ENCODE measurements at regions not wholly inside any gene's neighbourhood (a gene's known extent, or its start where the extent isn't known, plus 50 kb on each side); places are given as distances from the start of the nearest gene placed in this dataset.
"Not testable (repeated sequence)": the region's sequence is repeated elsewhere in the genome, so short reads cannot be mapped to it uniquely, and the experiment has no call there.

DNA sequence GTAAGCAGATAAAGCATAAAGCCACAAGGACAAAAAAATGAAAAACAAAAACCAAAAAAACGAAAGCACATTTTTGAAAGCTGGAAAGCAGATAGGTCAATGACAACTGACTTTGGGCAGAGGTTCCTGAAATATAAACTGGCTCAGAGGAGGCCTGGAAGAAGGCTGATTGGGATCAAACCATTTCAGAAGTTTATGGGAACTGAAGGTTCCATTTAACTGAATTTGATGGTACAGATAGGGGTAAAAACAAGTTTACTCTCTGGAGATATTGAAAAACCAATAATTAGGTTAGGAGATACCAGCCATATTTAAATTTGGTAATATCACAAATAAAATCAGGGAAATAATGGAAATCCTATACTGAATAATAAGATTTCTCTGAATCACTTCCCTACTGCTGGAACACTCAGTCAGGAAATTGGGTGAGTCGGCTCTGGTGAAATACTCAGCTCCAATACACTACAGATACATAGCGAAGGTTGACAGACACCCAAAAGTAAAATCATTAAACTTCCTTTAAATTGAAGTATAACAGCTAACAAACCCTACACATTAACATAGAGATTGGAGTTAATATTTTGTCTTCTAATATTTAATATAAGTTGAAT, 1584.3 kb downstream of the STIM2 start:
- peaks cover 3% of the 10 kb centered on the region in 2 donors for H3K9me3 ChIP-seq (ENCODE audit: control insufficient read depth in 1 of 2, low read length in 2 of 2)
- no peak overlapping the region for H3K9ac ChIP-seq (ENCODE audit: low read depth in 1 of 2, low read length in 2 of 2)
- no peak overlapping the region for H3K27ac ChIP-seq (ENCODE audit: low read depth, low read length)
- no peak overlapping the region for H3K4me3 ChIP-seq (ENCODE audit: low read depth in 1 of 2, low read length in 2 of 2)
- H3K4me1 ChIP-seq (ENCODE audit: control insufficient read depth in 1 of 2, insufficient read depth in 2 of 2, low read length in 2 of 2): no peaks in the 10 kb centered on the region
- no peaks in the 10 kb centered on the region for H3K27me3 ChIP-seq (ENCODE audit: control insufficient read depth in 1 of 2, insufficient read depth in 2 of 2, low read length in 2 of 2)
- no peaks in the 10 kb centered on the region for H3K36me3 ChIP-seq (ENCODE audit: control insufficient read depth in 1 of 2, insufficient read depth in 2 of 2, low read length in 2 of 2)

GRCh38 chr4:28449085-28449484, 1588.4 kb downstream of the STIM2 start:
- H3K4me3 ChIP-seq (ENCODE audit: low read depth in 1 of 2, low read length in 2 of 2): no peak overlapping the region
- H3K27ac ChIP-seq (ENCODE audit: low read depth, low read length): no peak overlapping the region
- no peak overlapping the region for H3K9ac ChIP-seq (ENCODE audit: low read depth in 1 of 2, low read length in 2 of 2)
- H3K9me3 ChIP-seq (ENCODE audit: control insufficient read depth in 1 of 2, low read length in 2 of 2): no peaks in the 10 kb centered on the region
- H3K4me1 ChIP-seq (ENCODE audit: control insufficient read depth in 1 of 2, insufficient read depth in 2 of 2, low read length in 2 of 2): no peaks in the 10 kb centered on the region
- H3K36me3 ChIP-seq (ENCODE audit: control insufficient read depth in 1 of 2, insufficient read depth in 2 of 2, low read length in 2 of 2): no peaks in the 10 kb centered on the region
- no peaks in the 10 kb centered on the region for H3K27me3 ChIP-seq (ENCODE audit: control insufficient read depth in 1 of 2, insufficient read depth in 2 of 2, low read length in 2 of 2)

DNA sequence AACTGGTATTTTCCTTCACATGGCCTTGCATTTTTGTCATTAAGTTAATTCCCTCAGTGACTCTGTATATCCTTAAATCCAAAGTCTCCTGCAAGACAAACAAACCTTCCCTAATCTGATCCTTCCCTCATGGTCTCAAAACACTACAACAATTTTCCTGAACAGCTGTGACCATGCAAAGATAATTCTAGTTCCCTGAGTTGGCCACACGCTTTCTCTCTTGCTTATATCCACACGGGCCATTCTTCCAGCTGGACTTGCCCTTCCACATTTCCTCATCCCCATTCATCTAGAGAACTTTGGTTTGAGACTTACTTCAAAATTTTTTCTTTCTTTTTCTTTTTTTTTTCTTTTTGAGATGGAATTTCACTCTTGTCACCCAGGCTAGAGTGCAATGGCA, 1590.7 kb downstream of the STIM2 start:
- no peak overlapping the region for H3K9ac ChIP-seq (ENCODE audit: low read depth in 1 of 2, low read length in 2 of 2)
- H3K27me3 ChIP-seq (ENCODE audit: control insufficient read depth in 1 of 2, insufficient read depth in 2 of 2, low read length in 2 of 2): no peaks in the 10 kb centered on the region
- H3K9me3 ChIP-seq (ENCODE audit: control insufficient read depth in 1 of 2, low read length in 2 of 2): peaks cover 0 to 3% of the 10 kb centered on the region in 2 donors
- no peaks in the 10 kb centered on the region for H3K36me3 ChIP-seq (ENCODE audit: control insufficient read depth in 1 of 2, insufficient read depth in 2 of 2, low read length in 2 of 2)
- no peaks in the 10 kb centered on the region for H3K4me1 ChIP-seq (ENCODE audit: control insufficient read depth in 1 of 2, insufficient read depth in 2 of 2, low read length in 2 of 2)
- no peak overlapping the region for H3K27ac ChIP-seq (ENCODE audit: low read depth, low read length)
- H3K4me3 ChIP-seq (ENCODE audit: low read depth in 1 of 2, low read length in 2 of 2): no peak overlapping the region

- Histone ChIP-seq H3K27ac (ENCODE audit: low read depth, low read length) (no peak overlapping the region), H3K36me3 (ENCODE audit: control insufficient read depth in 1 of 2, insufficient read depth in 2 of 2, low read length in 2 of 2) (no peaks in the 10 kb centered on the region), H3K9me3 (ENCODE audit: control insufficient read depth in 1 of 2, low read length in 2 of 2) (peaks cover 2 to 8% of the 10 kb centered on the region in 2 donors), H3K27me3 (ENCODE audit: control insufficient read depth in 1 of 2, insufficient read depth in 2 of 2, low read length in 2 of 2) (no peaks in the 10 kb centered on the region), H3K4me1 (ENCODE audit: control insufficient read depth in 1 of 2, insufficient read depth in 2 of 2, low read length in 2 of 2) (no peaks in the 10 kb centered on the region), H3K4me3 (ENCODE audit: low read depth in 1 of 2, low read length in 2 of 2) (no peak overlapping the region), H3K9ac (ENCODE audit: low read depth in 1 of 2, low read length in 2 of 2) (no peak overlapping the region)
Observed at GRCh38 chr4:28462766-28463700, 1602.4 kb downstream of the STIM2 start.

- H3K4me3 ChIP-seq (ENCODE audit: low read depth in 1 of 2, low read length in 2 of 2): no peak overlapping the region
- no peak overlapping the region for H3K27ac ChIP-seq (ENCODE audit: low read depth, low read length)
- H3K27me3 ChIP-seq (ENCODE audit: control insufficient read depth in 1 of 2, insufficient read depth in 2 of 2, low read length in 2 of 2): no peaks in the 10 kb centered on the region
- H3K9ac ChIP-seq (ENCODE audit: low read depth in 1 of 2, low read length in 2 of 2): no peak overlapping the region
- no peaks in the 10 kb centered on the region for H3K4me1 ChIP-seq (ENCODE audit: control insufficient read depth in 1 of 2, insufficient read depth in 2 of 2, low read length in 2 of 2)
- peaks cover 2% of the 10 kb centered on the region in 2 donors for H3K9me3 ChIP-seq (ENCODE audit: control insufficient read depth in 1 of 2, low read length in 2 of 2)
- H3K36me3 ChIP-seq (ENCODE audit: control insufficient read depth in 1 of 2, insufficient read depth in 2 of 2, low read length in 2 of 2): no peaks in the 10 kb centered on the region
Observed at GRCh38 chr4:28464823-28465222, 1604.2 kb downstream of the STIM2 start.

DNA sequence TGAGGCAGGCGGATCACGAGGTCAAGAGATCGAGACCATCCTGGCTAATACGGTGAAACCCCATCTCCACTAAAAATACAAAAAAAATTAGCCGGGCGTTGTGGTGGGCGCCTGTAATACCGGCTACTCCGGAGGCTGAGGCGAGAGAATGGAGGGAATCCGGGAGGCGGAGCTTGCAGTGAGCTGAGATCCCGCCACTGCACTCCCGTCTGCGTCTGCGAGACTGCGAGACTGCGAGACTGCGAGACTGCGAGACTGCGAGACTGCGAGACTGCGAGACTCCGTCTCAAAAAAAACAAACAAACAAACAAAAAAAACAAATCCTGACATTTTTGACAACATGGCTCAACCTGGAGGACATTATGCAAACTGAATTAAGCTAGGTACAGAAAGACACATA, 1606.2 kb downstream of the STIM2 start:
- H3K27me3 ChIP-seq (ENCODE audit: control insufficient read depth in 1 of 2, insufficient read depth in 2 of 2, low read length in 2 of 2); H3K4me3 ChIP-seq (ENCODE audit: low read depth in 1 of 2, low read length in 2 of 2); H3K9me3 ChIP-seq (ENCODE audit: control insufficient read depth in 1 of 2, low read length in 2 of 2); H3K27ac ChIP-seq (ENCODE audit: low read depth, low read length); H3K9ac ChIP-seq (ENCODE audit: low read depth in 1 of 2, low read length in 2 of 2); H3K4me1 ChIP-seq (ENCODE audit: control insufficient read depth in 1 of 2, insufficient read depth in 2 of 2, low read length in 2 of 2); H3K36me3 ChIP-seq (ENCODE audit: control insufficient read depth in 1 of 2, insufficient read depth in 2 of 2, low read length in 2 of 2): not testable (repeated sequence)

DNA sequence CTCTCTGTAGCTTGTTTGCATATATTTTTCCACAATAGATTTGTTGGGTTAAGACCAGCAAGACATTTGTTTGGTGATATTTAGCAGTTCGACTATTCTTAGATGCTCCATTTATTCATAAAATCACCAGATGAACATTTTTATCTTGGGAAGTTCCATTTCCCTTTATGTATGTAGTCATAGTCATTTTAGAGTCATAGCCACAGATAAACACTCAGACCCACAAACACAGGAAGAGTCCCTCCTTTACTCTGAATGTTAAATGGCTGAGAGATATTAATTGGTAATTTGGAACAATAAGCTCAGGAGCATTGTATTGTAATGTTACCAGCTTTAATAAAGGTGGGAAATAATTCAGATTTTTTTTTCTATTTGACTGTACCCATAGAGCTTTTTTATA, 1608.7 kb downstream of the STIM2 start:
- H3K36me3 ChIP-seq (ENCODE audit: control insufficient read depth in 1 of 2, insufficient read depth in 2 of 2, low read length in 2 of 2): no peaks in the 10 kb centered on the region
- no peaks in the 10 kb centered on the region for H3K9me3 ChIP-seq (ENCODE audit: control insufficient read depth in 1 of 2, low read length in 2 of 2)
- no peaks in the 10 kb centered on the region for H3K4me1 ChIP-seq (ENCODE audit: control insufficient read depth in 1 of 2, insufficient read depth in 2 of 2, low read length in 2 of 2)
- H3K27ac ChIP-seq (ENCODE audit: low read depth, low read length): no peak overlapping the region
- H3K4me3 ChIP-seq (ENCODE audit: low read depth in 1 of 2, low read length in 2 of 2): no peak overlapping the region
- no peaks in the 10 kb centered on the region for H3K27me3 ChIP-seq (ENCODE audit: control insufficient read depth in 1 of 2, insufficient read depth in 2 of 2, low read length in 2 of 2)
- H3K9ac ChIP-seq (ENCODE audit: low read depth in 1 of 2, low read length in 2 of 2): no peak overlapping the region

- no peaks in the 10 kb centered on the region for H3K36me3 ChIP-seq (ENCODE audit: control insufficient read depth in 1 of 2, insufficient read depth in 2 of 2, low read length in 2 of 2)
- no peaks in the 10 kb centered on the region for H3K9me3 ChIP-seq (ENCODE audit: control insufficient read depth in 1 of 2, low read length in 2 of 2)
- H3K4me3 ChIP-seq (ENCODE audit: low read depth in 1 of 2, low read length in 2 of 2): no peak overlapping the region
- no peaks in the 10 kb centered on the region for H3K4me1 ChIP-seq (ENCODE audit: control insufficient read depth in 1 of 2, insufficient read depth in 2 of 2, low read length in 2 of 2)
- H3K9ac ChIP-seq (ENCODE audit: low read depth in 1 of 2, low read length in 2 of 2): no peak overlapping the region
- no peaks in the 10 kb centered on the region for H3K27me3 ChIP-seq (ENCODE audit: control insufficient read depth in 1 of 2, insufficient read depth in 2 of 2, low read length in 2 of 2)
- no peak overlapping the region for H3K27ac ChIP-seq (ENCODE audit: low read depth, low read length)
Observed at GRCh38 chr4:28469886-28470285, 1609.2 kb downstream of the STIM2 start.

DNA sequence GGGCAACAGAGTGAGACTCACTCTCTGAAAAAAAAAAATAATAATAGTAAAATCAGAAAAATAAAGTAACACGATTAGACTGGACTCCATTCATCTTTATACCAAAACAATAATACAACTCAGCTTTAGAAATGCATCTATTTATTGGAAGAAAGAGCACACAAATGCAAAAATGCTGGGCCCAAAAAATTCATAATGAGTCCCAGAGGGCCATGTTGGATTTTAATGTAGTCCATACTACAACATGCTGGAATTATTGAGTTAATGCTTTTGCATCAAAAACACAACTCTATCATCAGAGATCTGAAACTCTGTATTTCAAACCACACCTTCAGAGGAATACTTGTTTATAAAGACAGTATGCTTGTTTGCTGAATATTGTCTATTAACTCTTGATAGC, 1614.7 kb downstream of the STIM2 start:
- Histone ChIP-seq H3K4me1 (ENCODE audit: control insufficient read depth in 1 of 2, insufficient read depth in 2 of 2, low read length in 2 of 2) (no peaks in the 10 kb centered on the region), H3K27me3 (ENCODE audit: control insufficient read depth in 1 of 2, insufficient read depth in 2 of 2, low read length in 2 of 2) (no peaks in the 10 kb centered on the region), H3K36me3 (ENCODE audit: control insufficient read depth in 1 of 2, insufficient read depth in 2 of 2, low read length in 2 of 2) (no peaks in the 10 kb centered on the region), H3K4me3 (ENCODE audit: low read depth in 1 of 2, low read length in 2 of 2) (no peak overlapping the region), H3K27ac (ENCODE audit: low read depth, low read length) (no peak overlapping the region), H3K9me3 (ENCODE audit: control insufficient read depth in 1 of 2, low read length in 2 of 2) (no peaks in the 10 kb centered on the region), H3K9ac (ENCODE audit: low read depth in 1 of 2, low read length in 2 of 2) (no peak overlapping the region)

DNA sequence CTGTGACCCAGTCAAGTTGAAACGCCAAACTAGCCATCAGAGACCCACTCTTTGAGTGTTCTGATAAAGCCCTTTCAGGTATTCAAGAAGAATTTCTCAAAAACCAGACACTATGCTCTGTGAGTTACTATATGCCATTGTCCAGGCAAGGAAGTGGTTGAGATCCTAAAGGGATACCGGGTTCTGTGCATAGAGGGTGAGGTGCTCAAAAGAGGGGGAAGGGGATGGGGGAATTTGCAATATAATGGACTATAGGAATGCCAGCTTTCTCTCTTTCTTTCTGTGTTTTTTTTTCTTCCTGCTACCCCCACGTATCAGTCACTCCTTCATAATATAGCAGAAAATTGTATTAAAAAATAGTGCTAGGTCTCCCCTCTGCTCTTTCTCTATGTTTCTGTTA, 1619.0 kb downstream of the STIM2 start:
- Histone ChIP-seq H3K27me3 (ENCODE audit: control insufficient read depth in 1 of 2, insufficient read depth in 2 of 2, low read length in 2 of 2) (no peaks in the 10 kb centered on the region), H3K4me1 (ENCODE audit: control insufficient read depth in 1 of 2, insufficient read depth in 2 of 2, low read length in 2 of 2) (no peaks in the 10 kb centered on the region), H3K9me3 (ENCODE audit: control insufficient read depth in 1 of 2, low read length in 2 of 2) (no peaks in the 10 kb centered on the region), H3K36me3 (ENCODE audit: control insufficient read depth in 1 of 2, insufficient read depth in 2 of 2, low read length in 2 of 2) (no peaks in the 10 kb centered on the region), H3K27ac (ENCODE audit: low read depth, low read length) (no peak overlapping the region), H3K9ac (ENCODE audit: low read depth in 1 of 2, low read length in 2 of 2) (no peak overlapping the region), H3K4me3 (ENCODE audit: low read depth in 1 of 2, low read length in 2 of 2) (no peak overlapping the region)

All from duodenal mucosa (tissue), 2 donors.